K562 (cell line): ENCODE measurements at regions not wholly inside any gene's neighbourhood (a gene's known extent, or its start where the extent isn't known, plus 50 kb on each side); places are given as distances from the start of the nearest gene placed in this dataset.
A peak's percentile ranks its signal among the peaks of the same experiment; 100 is the strongest.

Experiments used
- ATF2 ChIP-seq: sonication (generic); formaldehyde crosslinking; IDR thresholded peaks from 2 replicates; pipeline ENCODE4 v1.8.1; 2022; ENCODE audit warnings: missing genetic modification reagents
- CBX3 ChIP-seq, 2 experiments: IDR thresholded peaks; 1 replicate in 1 of 2; 2 replicates in 1 of 2; pipeline ENCODE4 v1.6.1; 2012; ENCODE audit warnings: inconsistent platforms in 2 of 2, low read length in 2 of 2, borderline replicate concordance in 1 of 2, control low read depth in 1 of 2
- CC2D1A ChIP-seq: fragments of 450-650 bp; IDR thresholded peaks from 2 replicates; pipeline ENCODE4 v1.6.1; 2017; ENCODE audit warnings: mild to moderate bottlenecking
- CHCHD3 ChIP-seq: fragments of 250-450 bp; sonication (Bioruptor Pico); IDR thresholded peaks from 2 replicates; pipeline ENCODE4 v2.1.2; 2022; ENCODE audit warnings: mild to moderate bottlenecking
- HDAC2 ChIP-seq: fragments of 450-650 bp; IDR thresholded peaks from 2 replicates; pipeline ENCODE4 v1.6.1; 2016; ENCODE audit warnings: mild to moderate bottlenecking
- KDM1A ChIP-seq, 2 experiments: fragments of 450-650 bp; IDR thresholded peaks; 2 replicates each; pipeline ENCODE4 v1.6.1; 2016; ENCODE audit warnings: mild to moderate bottlenecking in 2 of 2
- KLF6 ChIP-seq: fragments of 250-450 bp; sonication (Bioruptor Pico); IDR thresholded peaks from 2 replicates; pipeline ENCODE4 v1.4.0; 2020; ENCODE audit warnings: mild to moderate bottlenecking, moderate library complexity, borderline replicate concordance
- MEIS2 ChIP-seq: fragments of 450-650 bp; IDR thresholded peaks from 2 replicates; pipeline ENCODE4 v1.6.1; 2014; ENCODE audit warnings: mild to moderate bottlenecking; ENCODE audit not compliant: partially characterized antibody
- POLR2A ChIP-seq: fragments of 450-650 bp; conservative IDR thresholded peaks from 2 replicates; pipeline ENCODE4 v1.6.1; 2016
- TRIM24 ChIP-seq, 2 experiments: fragments of 450-650 bp; IDR thresholded peaks; 2 replicates each; pipeline ENCODE4 v1.6.1; 2016
- ZBTB17 ChIP-seq: fragments of 450-650 bp; formaldehyde crosslinking; IDR thresholded peaks from 2 replicates; pipeline ENCODE4 v1.4.0; 2020; ENCODE audit warnings: mild to moderate bottlenecking
- ZNF217 ChIP-seq: sonication (generic); formaldehyde crosslinking; IDR thresholded peaks from 2 replicates; pipeline ENCODE4 v1.8.0; 2022; ENCODE audit warnings: mild to moderate bottlenecking, missing genetic modification reagents
- ZSCAN32 ChIP-seq: fragments of 450-650 bp; formaldehyde crosslinking; IDR thresholded peaks from 2 replicates; pipeline ENCODE4 v1.4.0; 2020; ENCODE audit warnings: mild to moderate bottlenecking, moderate library complexity
- TF ChIP-seq, protein P1 (sequence below): fragments of 450-650 bp; IDR thresholded peaks from 2 replicates; pipeline ENCODE4 v1.6.1; 2017; ENCODE audit warnings: antibody characterized with exemption, mild to moderate bottlenecking
- TF ChIP-seq, protein P2 (sequence below): fragments of 450-650 bp; IDR thresholded peaks from 2 replicates; pipeline ENCODE4 v1.6.1; 2017; ENCODE audit warnings: antibody characterized with exemption
- TF ChIP-seq, protein P3 (sequence below): IDR thresholded peaks from 2 replicates; pipeline ENCODE4 v1.6.1; 2011; ENCODE audit warnings: borderline replicate concordance, low read depth, mild to moderate bottlenecking, moderate library complexity, low read length; ENCODE audit not compliant: insufficient read depth, poor library complexity, severe bottlenecking
- TF ChIP-seq, protein P4 (sequence below), 2 experiments: fragments of 450-650 bp; conservative IDR thresholded peaks; 2 replicates each; pipeline ENCODE4 v1.6.1; 2017; ENCODE audit warnings: mild to moderate bottlenecking in 2 of 2, moderate library complexity in 2 of 2

DNA sequence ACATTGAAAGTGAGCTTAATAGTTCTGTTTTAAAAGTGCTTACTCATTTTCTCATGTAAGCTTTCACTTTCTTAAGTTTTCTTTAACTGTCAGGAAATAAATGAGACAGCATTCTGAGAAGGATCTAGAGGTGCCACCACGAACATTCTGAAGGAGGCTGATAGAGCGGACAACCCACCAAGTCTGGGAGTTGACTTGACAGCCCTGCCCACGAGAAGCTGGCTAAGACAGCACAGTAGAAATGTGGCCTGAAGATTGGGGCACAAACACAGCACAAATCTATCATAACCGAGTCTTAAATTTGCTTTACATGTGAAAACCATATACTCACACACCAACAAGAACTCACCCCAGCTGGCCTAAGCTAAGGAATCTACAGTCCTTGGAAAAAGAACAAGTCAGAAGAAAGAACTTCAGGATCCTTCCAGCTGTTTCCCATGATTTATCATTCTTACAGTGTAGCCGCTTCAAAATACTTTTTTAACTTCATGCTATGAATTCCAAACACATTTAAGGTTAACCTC, 144.2 kb upstream of the TNFAIP3 start (continued):
- TF ChIP-seq, protein P1, sequence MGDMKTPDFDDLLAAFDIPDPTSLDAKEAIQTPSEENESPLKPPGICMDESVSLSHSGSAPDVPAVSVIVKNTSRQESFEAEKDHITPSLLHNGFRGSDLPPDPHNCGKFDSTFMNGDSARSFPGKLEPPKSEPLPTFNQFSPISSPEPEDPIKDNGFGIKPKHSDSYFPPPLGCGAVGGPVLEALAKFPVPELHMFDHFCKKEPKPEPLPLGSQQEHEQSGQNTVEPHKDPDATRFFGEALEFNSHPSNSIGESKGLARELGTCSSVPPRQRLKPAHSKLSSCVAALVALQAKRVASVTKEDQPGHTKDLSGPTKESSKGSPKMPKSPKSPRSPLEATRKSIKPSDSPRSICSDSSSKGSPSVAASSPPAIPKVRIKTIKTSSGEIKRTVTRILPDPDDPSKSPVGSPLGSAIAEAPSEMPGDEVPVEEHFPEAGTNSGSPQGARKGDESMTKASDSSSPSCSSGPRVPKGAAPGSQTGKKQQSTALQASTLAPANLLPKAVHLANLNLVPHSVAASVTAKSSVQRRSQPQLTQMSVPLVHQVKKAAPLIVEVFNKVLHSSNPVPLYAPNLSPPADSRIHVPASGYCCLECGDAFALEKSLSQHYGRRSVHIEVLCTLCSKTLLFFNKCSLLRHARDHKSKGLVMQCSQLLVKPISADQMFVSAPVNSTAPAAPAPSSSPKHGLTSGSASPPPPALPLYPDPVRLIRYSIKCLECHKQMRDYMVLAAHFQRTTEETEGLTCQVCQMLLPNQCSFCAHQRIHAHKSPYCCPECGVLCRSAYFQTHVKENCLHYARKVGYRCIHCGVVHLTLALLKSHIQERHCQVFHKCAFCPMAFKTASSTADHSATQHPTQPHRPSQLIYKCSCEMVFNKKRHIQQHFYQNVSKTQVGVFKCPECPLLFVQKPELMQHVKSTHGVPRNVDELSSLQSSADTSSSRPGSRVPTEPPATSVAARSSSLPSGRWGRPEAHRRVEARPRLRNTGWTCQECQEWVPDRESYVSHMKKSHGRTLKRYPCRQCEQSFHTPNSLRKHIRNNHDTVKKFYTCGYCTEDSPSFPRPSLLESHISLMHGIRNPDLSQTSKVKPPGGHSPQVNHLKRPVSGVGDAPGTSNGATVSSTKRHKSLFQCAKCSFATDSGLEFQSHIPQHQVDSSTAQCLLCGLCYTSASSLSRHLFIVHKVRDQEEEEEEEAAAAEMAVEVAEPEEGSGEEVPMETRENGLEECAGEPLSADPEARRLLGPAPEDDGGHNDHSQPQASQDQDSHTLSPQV = peak; percentile 78; the same call in 1 of the 2 replicates
- 0 out of 2 replicates have a peak, but pooled peaks have one; percentile 11 for TF ChIP-seq KLF6 (CRISPR knock-in tag)
- peak; percentile 54; the same call in 1 of the 2 replicates for TF ChIP-seq CC2D1A
- TF ChIP-seq, protein P2, sequence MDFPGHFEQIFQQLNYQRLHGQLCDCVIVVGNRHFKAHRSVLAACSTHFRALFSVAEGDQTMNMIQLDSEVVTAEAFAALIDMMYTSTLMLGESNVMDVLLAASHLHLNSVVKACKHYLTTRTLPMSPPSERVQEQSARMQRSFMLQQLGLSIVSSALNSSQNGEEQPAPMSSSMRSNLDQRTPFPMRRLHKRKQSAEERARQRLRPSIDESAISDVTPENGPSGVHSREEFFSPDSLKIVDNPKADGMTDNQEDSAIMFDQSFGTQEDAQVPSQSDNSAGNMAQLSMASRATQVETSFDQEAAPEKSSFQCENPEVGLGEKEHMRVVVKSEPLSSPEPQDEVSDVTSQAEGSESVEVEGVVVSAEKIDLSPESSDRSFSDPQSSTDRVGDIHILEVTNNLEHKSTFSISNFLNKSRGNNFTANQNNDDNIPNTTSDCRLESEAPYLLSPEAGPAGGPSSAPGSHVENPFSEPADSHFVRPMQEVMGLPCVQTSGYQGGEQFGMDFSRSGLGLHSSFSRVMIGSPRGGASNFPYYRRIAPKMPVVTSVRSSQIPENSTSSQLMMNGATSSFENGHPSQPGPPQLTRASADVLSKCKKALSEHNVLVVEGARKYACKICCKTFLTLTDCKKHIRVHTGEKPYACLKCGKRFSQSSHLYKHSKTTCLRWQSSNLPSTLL = peak; percentile 78; the same call in 1 of the 2 replicates
- no peak for TF ChIP-seq CBX3 (IDR thresholded peaks at IDR 0.05; ENCODE audit: borderline replicate concordance in 1 of 2, low read length in 2 of 2)
- TF ChIP-seq, protein P3, sequence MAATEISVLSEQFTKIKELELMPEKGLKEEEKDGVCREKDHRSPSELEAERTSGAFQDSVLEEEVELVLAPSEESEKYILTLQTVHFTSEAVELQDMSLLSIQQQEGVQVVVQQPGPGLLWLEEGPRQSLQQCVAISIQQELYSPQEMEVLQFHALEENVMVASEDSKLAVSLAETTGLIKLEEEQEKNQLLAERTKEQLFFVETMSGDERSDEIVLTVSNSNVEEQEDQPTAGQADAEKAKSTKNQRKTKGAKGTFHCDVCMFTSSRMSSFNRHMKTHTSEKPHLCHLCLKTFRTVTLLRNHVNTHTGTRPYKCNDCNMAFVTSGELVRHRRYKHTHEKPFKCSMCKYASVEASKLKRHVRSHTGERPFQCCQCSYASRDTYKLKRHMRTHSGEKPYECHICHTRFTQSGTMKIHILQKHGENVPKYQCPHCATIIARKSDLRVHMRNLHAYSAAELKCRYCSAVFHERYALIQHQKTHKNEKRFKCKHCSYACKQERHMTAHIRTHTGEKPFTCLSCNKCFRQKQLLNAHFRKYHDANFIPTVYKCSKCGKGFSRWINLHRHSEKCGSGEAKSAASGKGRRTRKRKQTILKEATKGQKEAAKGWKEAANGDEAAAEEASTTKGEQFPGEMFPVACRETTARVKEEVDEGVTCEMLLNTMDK = no peak
- TF ChIP-seq CHCHD3 (CRISPR knock-in tag) = no peak
- no peak for TF ChIP-seq POLR2A
- peak; percentile 38 for TF ChIP-seq MEIS2
- TF ChIP-seq KDM1A (IDR thresholded peaks at IDR 0.05) = no peak
- TF ChIP-seq, protein P4, sequence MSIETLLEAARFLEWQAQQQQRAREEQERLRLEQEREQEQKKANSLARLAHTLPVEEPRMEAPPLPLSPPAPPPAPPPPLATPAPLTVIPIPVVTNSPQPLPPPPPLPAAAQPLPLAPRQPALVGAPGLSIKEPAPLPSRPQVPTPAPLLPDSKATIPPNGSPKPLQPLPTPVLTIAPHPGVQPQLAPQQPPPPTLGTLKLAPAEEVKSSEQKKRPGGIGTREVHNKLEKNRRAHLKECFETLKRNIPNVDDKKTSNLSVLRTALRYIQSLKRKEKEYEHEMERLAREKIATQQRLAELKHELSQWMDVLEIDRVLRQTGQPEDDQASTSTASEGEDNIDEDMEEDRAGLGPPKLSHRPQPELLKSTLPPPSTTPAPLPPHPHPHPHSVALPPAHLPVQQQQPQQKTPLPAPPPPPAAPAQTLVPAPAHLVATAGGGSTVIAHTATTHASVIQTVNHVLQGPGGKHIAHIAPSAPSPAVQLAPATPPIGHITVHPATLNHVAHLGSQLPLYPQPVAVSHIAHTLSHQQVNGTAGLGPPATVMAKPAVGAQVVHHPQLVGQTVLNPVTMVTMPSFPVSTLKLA (conservative IDR thresholded peaks at IDR 0.05) = no peak
- peak in 1 of 2 experiments; percentile 80; a peak in 1 of 4 replicates for TF ChIP-seq TRIM24 (IDR thresholded peaks at IDR 0.05)
- TF ChIP-seq ZNF217 (CRISPR knock-in tag) = no peak
- TF ChIP-seq HDAC2 = no peak
- 0 out of 2 replicates have a peak, but pooled peaks have one; percentile 32 for TF ChIP-seq ZBTB17
- TF ChIP-seq ZSCAN32 (CRISPR knock-in tag) = no peak
- TF ChIP-seq ATF2 = no peak
